ENCODE measurements at regions not wholly inside any gene's neighbourhood (a gene's known extent, or its start where the extent isn't known, plus 50 kb on each side); places are given as distances from the start of the nearest gene placed in this dataset.
A peak's percentile ranks its signal among the peaks of the same experiment; 100 is the strongest.

GRCh38 chr12:98446682-98447081 is 68.7 kb upstream of the TMPO start:
- DNase-seq = no peak

DNA sequence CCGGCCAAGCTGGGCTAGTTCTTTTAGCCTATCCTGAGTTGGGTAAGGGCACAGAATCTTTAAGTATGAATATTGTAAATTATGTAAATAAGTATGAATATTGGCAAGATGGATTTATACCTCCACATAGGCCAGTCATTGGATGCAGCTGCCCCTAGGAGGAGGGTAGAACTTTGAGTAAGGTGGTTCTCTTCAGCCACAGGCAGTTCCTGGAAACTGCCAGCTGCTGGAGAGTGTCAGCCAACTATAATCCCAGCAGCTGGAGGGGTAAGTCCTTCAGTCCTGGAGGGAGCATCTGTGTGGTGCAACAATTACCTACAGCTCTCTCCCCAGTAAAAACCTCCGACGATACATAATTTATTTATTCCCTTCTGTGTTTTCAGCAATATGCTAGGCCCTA is 65.8 kb upstream of the TMPO start:
- DNase-seq = no peak

DNA sequence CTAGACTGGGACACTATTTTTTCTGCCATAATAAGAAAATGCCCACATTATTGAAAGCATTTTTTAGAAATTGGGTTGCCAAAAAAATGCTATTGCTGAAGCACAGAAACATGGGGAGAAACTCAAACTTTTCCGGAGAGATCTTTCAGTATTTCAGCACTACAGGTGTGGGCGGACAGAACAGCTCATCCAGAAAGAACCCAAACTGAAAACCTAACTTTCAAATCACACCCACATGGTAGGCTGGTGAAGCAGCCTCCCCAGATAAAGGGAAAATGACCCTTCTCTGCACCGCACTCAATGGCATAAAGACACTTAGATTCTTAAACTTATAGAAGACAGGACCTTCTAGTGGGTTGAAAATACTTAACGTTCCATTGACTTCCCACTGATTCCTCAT is 62.3 kb upstream of the TMPO start:
- peak; percentile 15 to 18 for DNase-seq

GRCh38 chr12:98453492-98453891 is 61.9 kb upstream of the TMPO start:
- DNase-seq = no peak

DNA sequence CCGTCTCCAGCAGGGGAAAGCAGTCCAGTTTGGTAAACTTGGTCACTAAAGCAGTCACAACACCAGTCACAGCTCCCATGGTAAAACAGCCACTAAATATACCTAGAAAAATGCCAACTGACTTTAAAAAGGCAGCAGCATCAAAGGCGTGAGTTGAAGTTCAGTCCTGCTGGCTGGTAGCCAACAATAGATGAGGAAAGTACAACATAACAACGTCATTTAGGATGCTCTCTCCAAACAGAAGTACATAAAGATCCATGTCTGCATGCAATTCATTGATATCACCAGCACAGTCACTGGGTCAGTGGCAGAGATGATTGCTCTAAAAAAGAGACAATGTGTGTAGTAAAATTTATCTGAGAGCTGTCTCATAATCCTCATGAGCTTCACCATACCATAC is 59.3 kb upstream of the TMPO start:
- no peak for DNase-seq

- peak; percentile 22 to 40 for DNase-seq
Measured at GRCh38 chr12:98456576-98457573, 58.5 kb upstream of the TMPO start.

DNA sequence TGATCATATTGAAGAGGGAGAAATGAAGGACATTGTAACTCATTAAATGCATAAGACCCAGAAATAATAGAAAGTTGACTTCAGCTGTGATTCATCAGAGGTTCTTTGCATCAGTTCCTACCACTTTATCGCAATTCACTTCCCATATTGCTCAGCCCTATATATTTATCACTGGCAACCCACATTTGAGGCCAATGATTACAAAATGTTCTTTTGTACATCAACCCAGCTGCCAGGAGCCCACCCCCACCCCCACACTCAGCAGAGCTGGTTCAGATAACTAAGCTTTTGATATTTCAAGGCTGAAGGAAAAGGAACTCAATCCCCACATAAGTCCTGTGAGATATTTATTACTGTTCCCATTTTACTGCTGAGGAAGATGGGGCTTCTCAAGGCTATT is 51.2 kb upstream of the TMPO start:
- DNase-seq = no peak

- DNase-seq = no peak
Measured at GRCh38 chr12:98465505-98465904, 49.9 kb upstream of the TMPO start.
